ENCODE measurements at regions not wholly inside any gene's neighbourhood (a gene's known extent, or its start where the extent isn't known, plus 50 kb on each side); places are given as distances from the start of the nearest gene placed in this dataset.
A peak's percentile ranks its signal among the peaks of the same experiment; 100 is the strongest.
"Not testable (repeated sequence)": the region's sequence is repeated elsewhere in the genome, so short reads cannot be mapped to it uniquely, and the experiment has no call there.

DNA sequence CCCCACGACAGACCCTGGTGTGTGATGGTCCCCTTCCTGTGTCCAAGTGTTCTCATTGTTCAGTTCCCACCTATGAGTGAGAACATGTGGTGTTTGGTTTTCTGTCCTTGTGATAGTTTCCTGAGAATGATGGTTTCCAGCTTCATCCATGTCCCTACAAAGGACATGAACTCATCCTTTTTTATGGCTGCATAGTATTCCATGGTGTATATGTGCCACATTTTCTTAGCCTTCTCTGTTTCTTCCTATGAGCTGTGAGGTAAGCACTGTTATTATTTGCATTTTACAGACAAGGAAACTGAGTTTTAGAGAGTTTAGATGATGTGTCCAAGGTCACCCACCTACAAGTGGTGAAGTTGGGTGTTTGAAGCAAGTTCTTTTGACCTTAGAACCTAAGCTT lies 51.1 kb upstream of the BNC1 start:
- DNase-seq = not testable (repeated sequence)

DNA sequence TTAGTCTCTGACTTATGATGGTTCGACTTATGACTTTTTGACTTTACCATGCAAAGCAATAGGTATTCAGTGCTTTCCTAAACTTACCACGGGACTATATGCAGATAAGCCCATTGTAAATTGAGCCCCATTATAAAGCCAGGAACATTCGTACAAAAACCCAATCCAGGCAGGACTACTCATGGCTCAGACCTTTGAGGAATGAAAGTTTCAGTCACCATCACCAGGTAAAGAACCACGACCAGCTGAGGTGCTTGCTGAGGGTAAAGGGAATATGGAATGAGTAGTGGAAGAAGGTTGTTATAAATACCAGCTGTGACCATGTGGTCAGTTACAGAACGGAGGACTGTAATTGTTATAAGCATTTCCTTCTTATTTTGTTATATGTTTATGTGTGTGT lies 54.9 kb upstream of the BNC1 start:
- no peak for DNase-seq

DNA sequence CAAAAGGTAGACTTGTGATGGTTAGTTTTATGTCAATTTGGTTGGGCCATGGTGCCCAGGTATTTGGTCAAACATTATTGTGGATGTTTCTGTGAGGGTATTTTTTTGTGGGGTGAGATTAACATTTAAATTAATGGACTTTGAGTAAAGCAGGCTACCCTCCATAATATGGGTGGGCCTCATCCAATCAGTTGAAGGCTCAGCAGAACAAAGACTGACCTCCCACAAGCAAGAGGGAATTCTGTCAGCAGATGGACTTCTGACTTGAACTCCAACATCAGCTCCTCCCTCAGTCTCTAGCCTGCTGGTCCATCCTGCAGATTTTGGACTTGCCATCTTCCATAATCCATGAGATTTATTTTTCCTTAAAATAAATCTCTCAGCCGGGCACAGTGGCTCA lies 55.6 kb upstream of the BNC1 start:
- DNase-seq = no peak

DNA sequence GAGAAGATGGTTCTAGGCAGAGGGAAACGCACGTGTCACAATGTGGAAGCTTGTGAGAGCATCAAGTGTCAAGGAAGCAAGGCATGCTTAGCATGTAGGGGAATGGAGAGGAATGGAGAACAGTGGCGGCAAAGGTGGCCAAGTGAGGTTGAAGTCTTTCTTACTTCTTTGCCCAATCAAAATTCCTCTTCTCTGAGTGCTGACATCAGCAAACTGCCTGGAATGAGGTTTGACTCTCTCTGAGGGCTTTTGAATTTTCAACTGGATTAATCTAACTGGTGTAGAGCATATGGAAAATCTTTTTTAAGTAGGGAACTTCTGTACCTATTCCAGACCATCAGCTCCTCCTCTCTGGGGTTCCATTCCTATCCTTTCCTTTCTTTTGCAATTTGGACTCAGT lies 61.9 kb upstream of the BNC1 start:
- no peak for DNase-seq

DNA sequence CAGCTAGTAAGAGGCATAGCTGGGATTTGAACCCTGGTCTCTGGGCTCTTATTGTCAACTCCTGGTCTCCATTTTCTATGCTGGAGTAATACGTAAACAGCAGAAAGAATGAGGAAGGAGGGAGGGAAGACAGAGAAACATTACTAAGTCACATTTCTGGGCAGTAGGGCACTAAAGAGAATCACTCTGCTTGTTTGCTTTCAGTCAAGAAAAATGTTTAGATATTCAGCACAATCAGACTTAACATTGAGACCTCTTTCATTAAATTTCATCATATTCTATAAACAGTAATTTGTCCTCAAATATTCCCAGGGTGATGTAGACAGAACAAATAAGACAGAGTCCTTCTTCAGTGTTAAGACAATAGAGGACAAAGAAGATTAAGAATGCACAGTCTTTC lies 67.7 kb upstream of the BNC1 start:
- no peak for DNase-seq

DNA sequence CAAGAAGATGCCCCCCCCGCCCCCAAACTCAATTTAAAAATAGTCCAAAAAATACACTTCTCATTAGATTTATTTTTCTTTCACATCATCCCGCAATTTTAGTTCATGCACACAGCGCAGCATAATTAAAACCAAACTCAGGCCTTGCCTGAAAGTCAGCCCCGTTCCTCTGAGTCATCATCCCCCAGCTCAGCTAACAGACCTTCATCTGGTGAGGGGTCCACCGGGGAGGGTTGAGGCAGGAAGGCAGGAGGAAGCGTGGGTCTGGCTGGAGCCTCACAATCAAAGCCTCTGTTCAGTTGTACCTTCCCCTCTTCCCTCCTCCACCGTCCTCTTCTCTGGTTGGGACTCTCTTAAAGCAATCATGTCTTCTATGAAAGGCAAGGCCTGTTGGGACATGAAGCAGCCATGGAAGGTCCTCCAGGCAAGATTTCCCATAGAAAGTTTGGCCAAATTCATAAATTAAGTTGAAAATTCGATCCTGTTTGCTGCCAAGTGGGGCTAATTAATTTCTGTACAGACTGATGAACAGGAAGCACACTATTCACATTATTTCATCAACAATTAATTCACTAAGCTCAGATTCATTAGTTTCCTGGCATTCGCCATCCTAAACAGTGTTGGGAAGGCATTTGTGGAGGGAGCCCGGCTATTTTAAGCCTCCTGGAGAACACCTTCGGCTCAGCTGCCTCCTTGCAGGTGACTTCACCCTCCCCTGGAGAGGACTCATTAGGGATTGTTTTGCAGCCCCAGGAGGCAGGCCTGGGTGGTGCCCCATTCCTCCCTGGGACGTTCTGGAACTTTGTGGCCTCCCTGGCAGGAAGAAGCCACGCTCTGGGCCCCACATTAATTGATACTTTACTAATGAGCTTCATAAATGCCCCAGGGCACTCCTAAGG lies 72.3 kb upstream of the BNC1 start:
- DNase-seq = no peak

DNA sequence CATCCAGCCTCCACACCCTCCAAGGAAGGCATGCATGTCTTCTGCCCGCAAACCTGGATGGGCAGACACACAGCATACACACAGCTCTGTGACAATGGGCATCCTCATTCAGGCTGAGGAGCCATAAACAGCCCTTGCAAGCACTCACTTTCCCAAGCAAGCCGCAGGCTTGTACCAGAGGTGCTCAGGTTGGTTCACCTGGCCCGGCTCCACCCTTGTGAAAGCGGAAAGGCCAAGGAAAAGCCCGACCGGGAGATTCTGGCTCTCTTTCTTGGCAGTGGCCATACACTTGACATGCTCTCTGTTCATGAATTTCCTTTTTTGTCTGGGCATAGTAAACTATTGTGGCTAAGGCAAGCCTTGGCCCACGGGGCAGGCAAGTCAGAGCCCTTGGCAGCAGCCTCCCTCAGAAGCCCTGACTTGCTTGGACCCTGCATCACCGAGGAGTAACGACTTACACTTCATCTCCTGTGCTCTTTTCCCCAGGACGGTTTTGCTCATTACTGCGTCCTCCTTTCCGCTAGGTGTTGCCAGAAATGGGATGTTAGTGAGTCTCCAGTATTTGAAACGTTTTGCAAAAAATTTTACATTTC lies 74.6 kb upstream of the BNC1 start:
- DNase-seq = no peak

DNA sequence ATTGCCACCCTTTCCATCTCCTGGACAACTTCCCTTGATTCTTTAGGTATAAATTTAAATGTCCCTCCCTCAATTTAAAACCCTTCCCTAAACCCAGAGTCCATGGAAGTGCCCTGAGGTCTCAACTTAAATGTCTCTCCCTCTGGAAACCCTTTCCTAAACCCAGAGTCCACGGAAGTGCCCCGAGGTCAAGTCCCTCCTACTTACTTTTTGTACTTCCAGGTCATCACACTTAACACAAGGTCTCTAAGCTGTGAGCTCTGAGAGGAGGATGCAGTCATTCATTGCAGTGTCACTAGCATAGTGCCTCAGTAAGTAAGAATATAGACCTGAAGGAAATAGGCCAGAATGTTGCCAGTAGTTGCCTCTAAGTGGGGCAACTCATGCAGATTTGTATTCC lies 78.2 kb upstream of the BNC1 start:
- no peak for DNase-seq

DNA sequence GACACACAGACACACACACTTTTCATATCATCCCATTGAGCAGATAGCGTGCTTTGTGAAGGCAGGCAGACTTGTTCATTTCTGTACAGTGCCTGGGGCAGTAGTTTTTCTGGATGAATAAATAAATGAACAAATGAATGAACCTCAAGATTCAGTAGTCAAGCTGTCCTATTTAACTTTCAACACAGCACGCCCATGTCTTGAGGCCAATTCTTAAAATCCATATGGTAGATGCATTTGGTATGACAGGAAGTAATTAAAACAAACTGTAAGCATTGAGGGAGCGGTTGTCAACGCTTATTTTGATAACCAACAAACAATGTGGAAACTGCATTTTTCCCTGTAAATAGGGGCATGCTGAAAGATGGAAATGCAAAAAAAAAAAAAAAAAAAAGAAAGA lies 80.0 kb upstream of the BNC1 start:
- no peak for DNase-seq

DNA sequence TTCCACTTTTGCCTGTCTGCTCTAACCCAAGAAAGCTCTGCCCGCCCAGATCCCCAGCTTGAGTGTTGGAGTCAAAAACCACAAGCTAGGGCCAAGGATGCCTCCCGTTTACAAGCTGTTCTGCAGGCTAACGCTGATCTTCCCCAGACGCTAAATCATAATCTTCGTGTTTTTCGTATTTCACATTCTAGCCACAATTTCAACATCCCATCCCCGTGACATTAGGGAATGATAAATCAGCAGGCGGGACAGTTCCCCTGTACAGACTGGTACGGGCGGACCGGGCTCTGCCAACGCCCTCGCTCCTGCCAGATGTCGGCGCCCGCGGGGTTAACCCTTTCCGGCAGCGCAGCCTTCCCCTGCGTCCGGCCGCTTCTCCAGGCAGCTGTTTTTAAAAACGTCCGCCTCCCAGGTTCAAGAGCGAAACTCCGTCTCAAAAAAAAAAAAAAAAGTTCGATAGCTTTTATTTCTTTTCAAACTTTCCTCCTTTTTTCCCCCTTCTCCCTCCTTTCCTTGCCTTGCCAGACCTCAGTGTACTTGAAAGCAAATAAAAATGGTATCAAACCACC lies 81.0 kb upstream of the BNC1 start:
- DNase-seq = no peak

DNA sequence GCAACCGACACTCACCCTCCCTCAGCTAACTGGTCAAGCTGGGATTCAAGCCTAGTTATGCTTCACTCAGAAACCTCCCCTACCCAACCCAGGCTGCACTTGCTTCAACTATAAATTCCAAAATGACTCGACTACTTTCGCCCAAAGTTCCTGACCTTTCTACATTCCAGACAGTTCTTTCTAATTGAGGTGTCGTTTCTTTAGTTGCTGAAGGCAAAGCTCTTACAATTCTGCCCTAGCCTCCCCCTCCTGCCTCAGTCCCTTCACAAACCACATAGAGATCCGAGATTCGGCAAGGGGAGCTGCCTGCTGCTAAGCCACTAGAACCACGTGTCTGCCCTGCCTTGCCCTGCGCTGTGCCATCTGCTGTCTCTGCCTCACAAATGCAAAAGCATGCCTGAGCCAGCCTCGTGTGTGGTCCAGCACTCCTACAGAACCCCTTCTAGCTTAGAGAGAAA lies 74.7 kb upstream of the SH3GL3 start:
- no peak for DNase-seq

DNA sequence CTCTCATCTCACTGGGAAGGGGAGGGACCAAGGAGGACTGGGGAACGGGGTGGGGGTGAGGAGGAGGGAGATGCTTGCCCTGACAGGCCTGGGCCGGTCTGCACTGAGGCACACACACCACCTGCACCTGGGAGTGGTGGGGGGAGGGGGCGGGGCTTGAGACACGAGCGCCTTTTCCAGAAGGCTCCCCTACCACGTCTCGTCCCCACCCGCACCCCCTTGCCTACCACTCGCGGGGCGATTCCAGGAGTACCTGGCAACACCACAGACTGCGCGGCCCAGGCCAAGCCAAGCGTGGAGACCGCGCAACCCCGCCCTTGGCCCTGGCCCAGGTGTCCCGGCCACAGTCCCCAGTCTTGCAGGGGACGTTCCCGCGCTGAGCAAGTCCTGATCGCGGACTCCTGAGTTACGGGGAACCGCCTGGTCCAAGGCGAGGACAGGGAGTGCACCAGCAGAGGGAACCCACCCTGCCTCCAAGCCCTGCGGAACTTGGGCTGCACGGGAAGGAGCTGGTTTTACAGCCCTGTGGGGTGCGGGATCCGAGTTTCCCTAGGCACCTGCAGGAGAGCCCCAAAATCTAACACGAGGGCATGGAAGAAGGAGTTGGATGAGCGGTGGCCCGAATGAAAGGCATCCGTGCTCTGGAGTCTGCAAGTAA lies 68.1 kb upstream of the SH3GL3 start:
- no peak for DNase-seq

DNA sequence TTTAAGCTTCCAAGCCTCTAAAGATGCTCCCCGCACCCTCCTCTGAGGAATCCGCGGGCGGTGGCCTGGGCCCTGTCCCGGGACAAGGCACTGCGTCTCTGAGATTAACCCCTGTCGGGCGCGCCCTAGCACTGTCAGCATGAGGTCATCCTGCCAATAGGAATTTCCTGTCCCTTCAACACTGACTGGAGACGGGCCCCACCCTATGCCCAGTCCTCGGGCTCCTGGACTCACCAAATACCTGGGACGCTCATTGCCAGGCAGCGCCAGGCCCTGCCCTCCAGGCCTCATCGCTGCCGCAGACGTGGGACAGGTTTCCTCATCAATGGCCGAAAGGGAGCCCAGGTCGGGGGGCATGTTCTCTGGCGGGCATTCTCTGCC lies 67.6 kb upstream of the SH3GL3 start:
- DNase-seq = no peak

DNA sequence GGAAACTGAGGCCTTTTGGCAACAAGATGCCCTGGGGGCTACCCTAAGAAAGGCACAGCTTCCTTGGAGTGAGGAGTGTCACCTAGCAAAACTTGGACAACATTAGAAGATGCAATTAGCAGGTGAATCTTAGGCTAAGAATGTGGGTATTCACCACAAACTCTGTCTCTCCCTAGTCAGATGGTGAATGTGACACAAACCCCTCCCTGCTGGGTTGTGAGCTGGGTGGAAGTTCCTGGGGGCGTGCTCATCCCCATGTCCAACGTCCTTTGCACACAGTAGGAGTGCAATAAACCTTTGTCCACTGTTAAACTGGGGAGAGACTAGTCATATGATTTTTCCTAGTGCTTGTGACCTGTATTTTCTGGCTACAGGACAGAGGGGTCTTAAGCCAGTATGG lies 67.1 kb upstream of the SH3GL3 start:
- DNase-seq = no peak

DNA sequence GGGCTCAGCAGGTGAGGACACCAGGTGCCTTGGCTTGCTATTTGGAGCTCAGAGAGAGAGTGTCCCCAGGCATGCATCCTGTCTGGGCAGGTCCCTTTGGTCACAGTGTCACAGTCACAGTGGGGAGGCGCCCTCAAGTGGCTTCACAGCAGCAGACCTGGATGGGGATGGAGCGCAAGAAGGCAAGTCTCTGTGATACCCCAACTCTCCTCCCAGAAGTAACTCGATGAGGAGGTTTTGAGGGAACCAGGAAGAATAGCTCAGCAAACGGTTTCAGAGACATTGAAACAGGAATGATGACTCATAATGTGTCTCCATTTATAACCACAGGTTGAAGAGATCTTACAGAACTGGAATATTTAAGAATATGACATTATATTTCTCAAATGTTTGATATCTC lies 66.5 kb upstream of the SH3GL3 start:
- DNase-seq = peak in 1 of 2 experiments; percentile 4

DNA sequence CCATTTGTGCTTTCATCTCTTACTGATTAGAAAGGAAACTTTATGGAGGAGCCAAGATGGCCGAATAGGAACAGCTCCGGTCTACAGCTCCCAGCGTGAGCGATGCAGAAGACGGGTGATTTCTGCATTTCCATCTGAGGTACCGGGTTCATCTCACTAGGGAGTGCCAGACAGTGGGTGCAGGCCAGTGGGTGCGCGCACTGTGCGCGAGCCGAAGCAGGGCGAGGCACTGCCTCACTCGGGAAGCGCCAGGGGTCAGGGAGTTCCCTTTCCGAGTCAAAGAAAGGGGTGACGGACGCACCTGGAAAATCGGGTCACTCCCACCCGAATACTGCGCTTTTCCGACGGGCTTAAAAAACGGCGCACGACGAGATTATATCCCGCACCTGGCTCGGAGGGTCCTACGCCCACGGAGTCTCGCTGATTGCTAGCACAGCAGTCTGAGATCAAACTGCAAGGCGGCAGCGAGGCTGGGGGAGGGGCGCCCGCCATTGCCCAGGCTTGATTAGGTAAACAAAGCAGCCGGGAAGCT lies 63.5 kb upstream of the SH3GL3 start:
- not testable (repeated sequence) for DNase-seq

DNA sequence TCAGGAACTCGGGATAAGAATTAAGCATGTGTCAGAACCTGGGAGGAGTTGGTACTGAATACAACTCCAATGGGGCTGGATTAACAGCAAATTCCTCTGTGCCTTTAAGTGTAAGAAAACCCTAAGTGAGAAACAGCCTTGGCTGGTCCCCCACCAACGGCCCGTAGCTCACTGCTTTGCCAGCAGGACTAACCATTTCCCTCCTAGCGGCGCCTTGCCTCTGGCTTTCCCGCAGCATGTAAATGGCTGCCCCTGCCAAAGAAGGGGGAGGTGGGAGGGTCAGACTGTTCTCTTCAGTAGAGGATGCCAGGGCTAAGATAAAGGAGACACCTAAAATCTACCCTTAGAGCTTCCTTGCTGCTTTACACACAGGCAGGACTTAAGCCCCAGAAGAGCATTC lies 51.0 kb upstream of the SH3GL3 start:
- no peak for DNase-seq

All from NCI-H1930 (cell line).